GM18499 (cell line): ENCODE measurements at regions not wholly inside any gene's neighbourhood (a gene's known extent, or its start where the extent isn't known, plus 50 kb on each side); places are given as distances from the start of the nearest gene placed in this dataset.

Experiments
- ATAC-seq: cut with Tn5 transposase; IDR thresholded peaks from one replicate; pipeline ENCODE4 v1.9.1; 2021; ENCODE audit warnings: moderate number of reproducible peaks; ENCODE audit not compliant: insufficient read depth, unreplicated experiment

DNA sequence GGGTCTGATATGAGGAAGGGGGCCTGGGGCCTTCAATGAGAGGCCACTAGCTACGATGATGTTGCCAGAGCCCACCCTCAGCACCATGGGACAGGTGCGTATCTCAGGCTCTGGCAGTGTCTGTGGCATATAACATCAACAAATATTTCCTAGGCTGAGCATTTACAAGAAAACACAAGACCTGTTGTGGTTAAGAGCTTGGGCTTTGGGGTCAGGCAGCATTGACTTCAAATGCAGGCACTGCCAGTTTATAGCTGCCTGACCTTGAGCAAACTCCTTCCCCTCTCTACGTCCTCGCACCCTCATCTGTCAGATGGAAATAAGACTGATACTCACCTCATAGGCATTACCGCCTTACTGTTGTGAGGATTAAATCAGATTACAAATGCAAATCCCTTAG, 156.0 kb downstream of the KATNAL1 start:
- no peak for ATAC-seq

DNA sequence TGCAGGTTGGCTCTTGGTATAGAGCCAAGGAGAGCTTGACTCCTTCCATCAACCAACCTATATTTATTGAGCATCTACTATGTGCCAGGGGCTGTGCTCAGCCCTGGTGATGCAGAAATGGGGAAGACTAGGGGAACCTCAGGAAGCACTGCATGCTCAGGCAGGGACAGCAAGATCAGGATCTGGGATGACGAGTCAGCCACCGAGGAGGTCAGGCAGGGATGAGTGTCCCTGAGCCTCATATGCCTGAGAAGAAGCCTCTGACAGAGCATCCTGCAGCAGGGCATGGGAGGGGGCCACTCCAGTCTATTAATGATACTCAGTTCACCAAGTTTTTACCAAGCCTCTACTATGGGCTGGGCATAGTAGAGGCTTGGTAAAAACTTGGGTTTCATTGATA, 158.1 kb downstream of the KATNAL1 start:
- no peak for ATAC-seq

DNA sequence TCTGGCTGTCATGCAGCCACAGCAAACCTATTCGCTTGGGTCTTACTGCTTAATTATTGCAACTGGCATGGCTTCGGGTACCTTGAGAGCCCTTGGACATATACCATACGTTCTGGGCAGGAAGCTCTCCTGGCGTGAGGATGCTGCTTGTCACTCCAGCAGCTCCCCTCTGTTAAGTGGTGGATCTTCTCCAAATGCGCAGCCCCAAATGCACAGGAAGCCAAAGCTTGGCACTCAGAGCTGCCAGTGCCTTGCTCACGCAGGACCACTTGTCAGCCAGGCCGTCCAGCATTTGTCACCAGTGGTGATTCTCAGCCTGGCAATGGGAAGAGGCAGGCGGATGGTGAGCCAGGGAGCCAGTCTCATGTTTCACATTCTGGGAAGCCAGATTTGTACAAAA, 158.6 kb downstream of the KATNAL1 start:
- ATAC-seq: no peak

DNA sequence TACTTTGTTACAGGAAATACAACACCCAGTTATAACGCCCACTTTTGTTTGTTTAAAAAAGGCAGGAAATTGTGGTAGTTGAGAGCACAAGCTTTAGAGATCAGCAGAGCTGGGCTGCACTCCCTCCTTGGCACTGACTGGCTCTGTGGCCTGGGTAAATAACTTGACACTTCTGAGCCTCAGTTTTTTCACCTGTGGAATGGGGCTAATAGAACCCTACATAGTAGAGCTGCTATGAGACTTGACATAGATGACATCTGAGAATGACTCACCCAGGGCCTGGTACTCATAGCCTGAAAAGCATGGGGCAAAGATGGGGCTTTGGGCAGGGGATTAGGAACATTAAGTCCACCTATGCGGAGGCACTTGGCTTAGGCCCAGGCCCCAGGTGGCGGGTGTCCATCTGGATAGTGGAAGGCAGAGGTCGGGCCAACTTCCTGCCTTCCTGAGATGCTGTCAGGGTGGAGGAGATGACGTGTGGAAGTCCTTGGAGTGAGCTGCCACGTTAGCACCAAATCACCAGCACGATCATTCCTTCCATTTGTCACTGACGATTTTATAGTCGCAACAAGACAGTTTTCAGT, 159.1 kb downstream of the KATNAL1 start:
- ATAC-seq: no peak

DNA sequence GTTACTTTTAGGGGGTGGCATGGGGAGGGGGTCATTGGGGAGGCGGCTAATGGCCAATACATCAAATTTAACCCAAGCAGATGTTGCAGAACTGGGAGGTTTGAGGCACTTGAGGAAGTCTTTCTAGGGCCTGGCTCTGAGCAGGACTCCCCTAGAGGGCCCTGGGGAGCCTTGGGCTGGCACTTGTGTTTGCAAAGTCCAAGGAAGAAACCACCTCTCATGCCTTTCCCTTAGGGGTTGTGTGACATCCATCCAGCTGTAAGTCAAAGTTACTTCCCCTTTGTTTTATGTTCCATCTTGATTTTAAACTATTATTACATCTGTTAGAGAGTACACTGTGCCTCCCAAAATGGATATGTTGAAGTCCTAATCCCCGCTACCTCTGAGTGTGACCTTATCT, 159.9 kb downstream of the KATNAL1 start:
- ATAC-seq: no peak

DNA sequence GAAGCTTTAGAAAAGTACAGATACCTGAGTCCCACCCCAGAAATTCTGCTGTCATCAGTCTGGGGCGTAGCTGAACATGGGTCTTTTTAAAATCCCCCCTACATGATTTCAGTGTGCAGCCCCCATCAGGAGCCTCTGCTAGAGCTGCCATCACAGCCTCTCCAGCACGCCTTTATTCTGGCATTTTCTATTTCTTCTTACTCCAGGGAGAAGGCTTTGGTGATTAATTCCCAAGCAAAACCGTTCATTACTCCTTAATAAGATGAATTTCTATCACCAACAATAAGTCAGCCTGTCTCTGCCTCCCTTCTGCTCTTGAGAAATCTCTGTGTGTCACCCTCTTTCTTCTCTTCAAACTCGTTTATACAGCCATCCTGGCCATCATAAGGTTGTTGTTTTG, 160.3 kb downstream of the KATNAL1 start:
- ATAC-seq: no peak

DNA sequence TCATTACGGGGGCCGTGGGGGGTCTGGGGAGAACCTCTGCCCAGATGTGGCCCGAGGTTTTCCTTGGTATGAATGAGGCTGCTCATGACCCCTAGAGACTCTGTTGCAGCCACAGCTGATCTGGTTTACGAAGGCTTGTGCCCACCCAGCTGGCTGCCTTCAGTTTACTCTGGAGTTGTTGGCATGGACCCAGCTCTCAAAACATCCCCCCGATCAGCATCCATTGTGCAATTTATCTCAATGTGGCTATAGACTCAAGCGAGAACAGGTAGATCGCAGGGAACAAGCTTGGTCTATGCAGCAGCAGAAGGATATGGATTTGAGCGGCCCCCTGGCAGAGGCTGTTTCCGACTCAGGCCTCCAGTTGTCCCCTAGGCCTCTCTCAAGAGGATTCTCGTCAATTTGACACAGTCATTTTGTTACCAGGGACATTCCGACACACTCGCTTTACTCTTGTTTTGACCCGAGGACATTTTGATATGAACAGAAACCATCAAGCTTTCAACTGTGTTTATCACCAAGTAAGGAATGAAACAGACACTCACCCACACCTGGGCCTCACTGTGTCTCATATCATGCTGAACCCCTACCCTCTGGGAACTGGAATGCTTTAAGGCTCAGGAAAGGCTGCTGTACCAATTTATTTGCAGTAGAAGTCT, 161.5 kb downstream of the KATNAL1 start:
- peak; percentile 65 for ATAC-seq

DNA sequence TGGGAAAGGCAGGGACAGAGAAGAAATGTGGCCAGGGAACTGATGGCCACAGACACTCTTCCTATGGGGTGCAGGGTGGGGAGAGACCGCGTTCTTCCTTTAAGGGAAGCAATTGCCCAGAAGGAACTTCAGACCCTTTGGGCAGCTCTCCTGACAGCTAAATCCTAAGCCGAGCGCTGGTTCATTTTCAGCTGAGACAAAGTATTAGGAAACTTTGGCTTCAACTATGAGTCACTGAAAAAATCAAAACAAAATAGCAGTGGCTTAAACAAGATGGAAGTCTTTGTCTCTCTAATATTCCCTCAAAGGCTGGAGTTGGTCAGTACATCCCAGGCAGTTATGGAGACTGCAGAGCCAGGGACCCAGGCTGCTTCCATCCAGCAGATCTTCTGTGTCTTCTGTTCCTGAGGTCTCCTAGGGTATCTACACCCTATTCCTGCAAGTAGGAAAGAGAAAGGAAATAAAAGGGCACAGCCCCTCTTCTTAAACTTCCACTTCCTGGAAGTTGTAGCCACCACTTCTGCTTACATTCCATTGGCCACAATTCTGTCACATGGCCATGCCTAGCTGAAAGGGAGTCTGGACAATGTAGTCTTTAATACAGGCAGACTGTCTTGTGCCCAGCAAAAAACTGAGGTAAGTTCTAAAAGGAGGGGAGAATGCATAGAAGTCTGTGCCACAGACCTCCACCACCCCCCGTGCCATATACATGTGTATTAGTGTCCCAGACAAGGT, 163.5 kb downstream of the KATNAL1 start:
- no peak for ATAC-seq

DNA sequence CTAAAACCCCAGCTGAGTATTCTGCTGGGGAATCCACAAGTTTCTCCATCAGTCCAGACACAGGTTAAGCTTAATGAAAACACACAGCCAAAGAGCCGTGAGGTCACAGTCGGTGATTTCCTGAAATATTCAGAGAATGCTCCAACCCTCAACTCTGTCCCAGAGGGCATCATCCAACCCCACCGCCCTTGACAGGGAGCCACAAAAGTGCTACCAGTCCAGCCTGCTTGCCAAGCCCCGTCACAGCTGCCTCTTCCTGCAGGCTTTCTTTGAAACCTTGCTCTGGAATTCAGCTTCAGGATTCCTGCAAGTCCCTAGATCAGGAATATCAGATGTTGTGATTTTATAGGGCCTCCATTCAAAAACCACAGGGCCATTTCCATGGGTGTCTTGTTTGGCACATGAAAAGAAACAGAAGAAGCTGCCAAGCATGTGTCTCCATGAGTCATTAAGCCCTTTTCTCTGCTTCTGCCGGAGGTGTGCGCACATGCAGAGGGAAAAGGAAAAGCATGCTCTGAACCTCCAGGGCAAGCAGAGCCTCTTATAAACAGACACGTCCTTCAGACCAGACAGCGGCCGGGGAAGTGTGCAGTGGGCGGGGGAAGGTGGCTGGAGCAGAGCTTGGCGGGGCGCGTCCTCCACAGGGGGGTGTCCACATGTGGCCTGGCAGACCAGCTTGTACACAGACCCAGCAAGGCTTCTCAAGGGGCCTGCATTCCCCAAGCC, 164.7 kb downstream of the KATNAL1 start:
- ATAC-seq: no peak

DNA sequence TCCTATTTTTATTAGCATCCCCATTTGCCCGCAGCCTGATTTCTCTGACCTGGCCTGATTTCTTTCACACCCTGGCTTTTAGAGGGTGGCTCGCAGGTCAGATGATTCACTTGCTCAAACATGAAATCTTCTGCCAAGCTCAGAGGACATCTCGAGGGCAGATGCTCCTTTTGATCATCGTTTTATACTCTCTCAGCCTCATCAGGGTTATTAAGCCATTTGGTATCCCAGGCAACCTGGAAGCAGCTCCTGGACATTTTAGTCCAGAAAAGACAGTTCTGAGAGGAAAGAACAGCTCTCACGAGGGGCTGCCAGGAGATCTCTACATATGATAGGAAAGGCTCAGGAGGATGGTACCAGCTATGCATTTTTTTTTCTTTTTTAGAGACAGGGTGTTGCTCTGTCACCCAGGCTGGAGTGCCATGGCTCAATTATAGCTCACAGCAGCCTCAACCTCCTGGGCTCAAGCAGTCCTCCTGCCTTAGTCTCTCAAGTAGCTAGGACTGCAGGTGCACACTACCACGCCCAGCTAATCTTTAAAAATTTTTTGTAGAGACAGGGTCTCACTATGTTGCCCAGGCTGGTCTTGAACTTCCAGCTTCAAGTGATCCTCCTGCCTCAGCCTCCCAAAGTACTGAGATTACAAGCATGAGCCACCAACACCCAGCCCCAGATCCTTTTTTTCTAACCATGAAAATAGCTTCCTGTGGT, 165.4 kb downstream of the KATNAL1 start:
- no peak for ATAC-seq

DNA sequence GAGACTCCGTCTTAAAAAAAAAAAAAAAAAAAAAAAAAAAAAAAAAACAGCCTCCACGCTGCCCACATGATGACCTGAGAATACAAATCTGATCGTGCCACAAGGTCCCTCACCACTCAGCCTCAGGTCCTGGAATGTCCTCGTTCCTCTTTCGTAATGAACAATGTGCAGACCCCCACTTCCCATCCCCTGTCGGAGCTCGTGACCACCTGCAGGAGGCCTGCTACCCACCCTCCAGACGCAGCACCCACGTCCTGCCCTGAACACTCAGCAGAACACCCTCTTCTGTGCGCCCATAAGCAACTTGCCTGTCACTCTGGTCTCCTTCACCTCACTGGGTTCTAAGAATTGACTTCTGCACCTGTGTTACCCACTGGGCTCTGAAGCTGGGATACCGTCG, 166.4 kb downstream of the KATNAL1 start:
- no peak for ATAC-seq

DNA sequence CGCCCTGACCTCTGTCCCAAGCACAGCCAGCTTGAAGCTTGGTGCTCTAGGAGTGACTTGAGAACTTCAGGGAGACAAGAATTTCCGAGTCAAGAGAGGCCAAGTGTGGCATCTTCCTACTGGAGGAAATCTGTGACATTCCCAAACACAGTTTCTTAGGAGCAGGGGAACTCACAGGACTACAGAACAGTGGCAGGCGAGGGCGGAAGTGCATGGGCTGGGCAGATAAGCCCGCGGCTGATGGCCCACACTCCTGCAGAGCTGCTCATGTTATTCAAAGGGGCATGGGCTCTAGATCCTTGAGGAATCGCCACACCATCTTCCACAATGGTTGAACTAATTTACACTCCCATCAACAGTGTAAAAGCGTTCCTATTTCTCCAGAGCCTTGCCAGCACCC, 168.8 kb downstream of the KATNAL1 start:
- no peak for ATAC-seq

DNA sequence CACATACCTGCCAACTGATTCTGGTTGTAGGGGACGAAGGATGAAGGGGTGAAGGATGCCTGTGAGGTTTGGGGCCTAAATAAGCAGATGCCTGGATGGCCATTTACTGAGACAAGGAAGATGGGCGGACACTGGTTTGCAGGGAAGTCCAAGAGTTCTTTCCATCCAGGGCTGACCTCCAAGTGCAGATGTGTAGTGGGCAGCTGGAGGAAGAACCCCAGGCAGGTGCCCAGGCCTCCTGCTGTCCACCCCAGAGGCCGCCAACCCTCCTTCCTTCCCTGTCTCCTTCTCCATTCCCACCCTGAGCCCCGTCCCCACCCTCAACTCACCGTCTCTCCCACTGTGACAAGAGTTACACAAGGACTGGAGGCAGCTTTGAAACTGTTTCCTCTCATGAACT, 171.5 kb downstream of the KATNAL1 start:
- ATAC-seq: no peak

DNA sequence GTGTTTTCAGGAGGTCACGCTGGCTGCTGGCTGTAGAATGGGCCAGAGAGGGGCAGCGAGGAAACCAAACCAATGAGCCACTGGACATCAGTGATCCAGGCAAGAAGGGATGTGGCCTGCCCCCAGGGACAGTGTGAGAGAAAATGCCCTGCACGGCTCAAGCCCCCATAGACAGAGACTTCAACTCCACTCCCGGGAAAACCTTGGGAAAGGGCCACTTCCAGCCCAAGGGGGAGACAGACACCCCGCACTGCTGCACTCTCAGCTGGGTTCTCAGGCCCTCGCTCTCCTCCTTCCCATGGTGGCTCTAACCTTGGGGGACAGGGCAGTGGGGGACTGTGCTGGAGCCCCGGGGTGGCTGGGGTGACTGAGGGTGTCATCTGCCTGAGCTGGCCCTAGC, 172.0 kb downstream of the KATNAL1 start:
- no peak for ATAC-seq

DNA sequence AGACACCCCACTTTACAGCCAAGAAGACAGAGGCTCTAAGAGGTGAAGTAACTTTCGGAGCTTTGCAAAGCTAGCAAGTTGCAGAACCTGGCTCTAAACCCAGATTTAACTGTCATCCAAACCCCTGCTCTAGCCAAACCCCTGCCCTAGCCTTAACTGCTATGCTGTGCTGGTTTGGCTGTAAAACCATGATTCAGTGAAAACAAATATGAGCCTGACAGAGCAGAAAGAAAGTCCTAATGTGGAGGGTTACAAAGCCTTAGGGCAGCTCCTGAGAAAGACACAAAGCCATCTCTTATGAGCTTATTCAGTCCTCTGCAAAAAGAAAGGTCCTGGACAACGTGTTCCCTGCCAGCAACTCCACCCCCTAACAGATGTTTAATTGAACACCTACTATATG, 172.8 kb downstream of the KATNAL1 start:
- ATAC-seq: no peak

DNA sequence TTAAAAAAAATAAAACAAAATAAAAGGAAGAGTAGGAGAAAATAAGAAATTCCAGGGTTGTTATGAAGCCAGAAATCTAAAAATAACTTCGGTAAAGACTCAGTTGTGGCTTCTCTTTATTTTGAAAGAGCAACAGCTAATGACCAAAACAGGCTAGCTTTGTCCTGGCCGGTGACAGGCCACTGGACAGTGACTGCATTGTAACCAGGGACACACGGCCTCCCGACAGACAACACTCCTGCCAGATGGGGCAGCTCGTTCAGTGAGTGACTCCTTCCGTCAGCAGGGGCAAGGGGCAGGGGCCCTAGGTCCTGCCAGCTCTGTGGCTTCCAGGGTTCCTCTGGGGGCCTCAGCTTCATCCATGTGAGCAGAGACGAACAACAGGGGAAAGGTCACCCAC, 173.4 kb downstream of the KATNAL1 start:
- no peak for ATAC-seq

DNA sequence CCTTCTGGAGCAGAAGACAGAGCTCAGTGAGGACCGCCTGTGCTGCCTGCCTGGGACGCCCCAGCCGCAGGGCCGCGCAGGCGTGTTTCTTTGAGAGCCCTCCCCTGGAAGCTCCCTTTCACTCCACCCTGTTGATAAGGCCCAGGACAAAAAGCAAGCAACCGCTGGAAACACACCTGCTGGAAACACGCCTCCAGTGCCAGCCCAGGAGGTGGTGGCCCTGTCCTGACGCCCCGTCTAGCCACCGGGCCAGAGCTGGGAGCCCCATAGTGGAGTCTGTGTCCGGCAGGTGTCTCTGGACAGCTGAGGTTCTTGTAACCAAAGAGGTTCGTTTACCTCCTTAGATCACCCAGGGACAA, 173.8 kb downstream of the KATNAL1 start:
- ATAC-seq: no peak

DNA sequence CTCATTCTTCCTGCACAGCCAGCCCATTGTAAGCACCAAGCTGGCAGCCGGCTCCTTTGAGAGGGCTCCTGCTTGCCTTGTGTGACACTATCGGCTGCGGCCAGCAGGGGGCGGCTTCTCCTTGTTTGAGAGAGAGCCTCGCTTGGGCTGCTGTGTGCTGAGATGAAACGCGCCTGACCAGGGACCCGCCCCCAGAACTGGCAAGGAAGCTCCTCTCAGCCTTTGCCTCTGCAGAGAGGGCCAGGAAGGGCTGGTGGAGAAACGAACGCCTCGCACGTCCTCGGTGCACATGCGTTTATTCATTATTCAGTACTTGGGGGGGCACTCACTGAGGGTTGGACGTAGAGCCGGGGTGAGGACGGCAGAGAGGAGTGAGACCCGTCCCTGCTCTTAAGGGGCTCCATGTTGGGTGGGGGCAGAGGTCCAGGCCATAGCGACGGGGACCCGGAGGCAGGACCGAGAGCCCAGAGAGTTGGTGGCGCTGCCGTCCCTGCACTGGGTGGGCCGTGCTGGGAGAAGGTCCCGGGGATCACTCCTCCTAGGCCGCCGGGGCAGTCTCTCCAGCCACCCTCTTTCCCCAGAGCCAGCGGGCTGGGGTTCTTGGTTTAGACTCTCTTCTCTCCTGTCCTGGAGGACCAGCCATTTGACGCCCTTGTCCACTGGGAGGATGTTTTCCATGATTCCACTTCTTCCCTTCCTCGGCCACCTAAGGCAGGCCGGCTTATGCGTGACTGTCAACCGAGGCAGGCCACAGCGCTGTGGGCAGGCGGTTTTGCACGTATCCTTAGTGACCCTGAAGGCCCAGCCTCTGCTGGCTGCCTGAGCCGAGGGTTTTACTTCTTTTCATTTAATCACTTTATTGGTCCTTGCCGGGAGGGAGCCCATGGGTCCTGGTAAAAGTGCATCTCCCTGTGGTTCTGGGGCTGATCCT, 174.5 kb downstream of the KATNAL1 start:
- ATAC-seq: peak; percentile 56

DNA sequence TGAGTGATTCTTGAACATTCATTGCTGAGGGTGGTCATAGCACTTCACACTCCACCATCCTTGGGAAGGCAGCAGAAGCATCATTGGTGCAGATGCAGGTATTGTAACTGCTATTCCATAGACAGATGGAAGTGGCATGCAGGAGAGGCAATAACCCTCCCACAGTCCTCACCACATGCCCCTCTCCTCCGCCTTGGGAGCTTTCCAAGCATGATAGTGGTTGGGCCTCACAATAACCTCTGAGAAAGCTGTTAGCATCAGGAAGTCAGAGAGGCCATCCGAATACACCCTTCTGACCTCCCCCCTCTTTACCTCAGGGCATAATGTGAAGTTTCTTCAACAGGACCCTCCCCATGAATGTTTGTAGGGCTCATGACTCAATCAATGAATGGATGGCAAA, 177.9 kb downstream of the KATNAL1 start:
- ATAC-seq: no peak

DNA sequence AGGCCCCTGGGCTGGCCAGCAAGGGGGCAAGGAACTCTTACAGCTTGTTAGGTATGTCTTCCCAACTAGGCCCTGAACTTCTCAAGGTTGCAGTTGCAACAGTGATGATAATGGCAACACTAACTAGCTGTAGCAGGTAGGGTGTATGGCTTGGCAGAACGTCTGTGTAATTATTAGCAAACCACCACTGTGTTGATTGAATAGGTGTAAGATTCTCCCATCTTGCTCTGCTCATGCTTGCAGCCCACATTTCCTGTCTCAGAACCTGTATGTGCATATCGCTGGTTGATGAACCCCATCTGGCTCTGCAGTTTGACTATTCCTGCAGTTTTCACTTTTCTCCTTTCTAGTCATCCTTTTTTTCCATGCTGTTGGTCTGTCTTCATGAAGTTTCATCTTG, 178.8 kb downstream of the KATNAL1 start:
- ATAC-seq: no peak
